ENCODE measurements at regions not wholly inside any gene's neighbourhood (a gene's known extent, or its start where the extent isn't known, plus 50 kb on each side); places are given as distances from the start of the nearest gene placed in this dataset.
"Not testable (repeated sequence)": the region's sequence is repeated elsewhere in the genome, so short reads cannot be mapped to it uniquely, and the experiment has no call there.

DNA sequence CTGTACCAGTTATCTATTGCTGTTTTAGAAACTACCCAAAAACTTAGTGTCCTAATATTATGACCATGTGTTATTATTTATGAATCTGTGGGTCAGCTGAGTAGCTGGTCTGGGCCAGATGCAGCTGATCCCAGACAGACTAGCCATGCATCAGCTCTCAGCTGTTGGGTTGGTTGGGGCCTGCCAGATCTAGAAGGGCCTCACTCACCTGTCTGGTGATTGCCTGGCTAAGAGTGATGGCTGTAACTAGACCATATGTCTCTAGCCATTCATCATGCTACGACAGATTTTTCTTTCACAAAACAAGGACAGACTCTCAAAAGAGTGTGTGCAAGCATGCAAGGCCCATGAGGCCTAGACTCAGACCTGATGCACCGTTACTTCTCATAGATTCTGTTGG is 403.2 kb downstream of the SAMD5 start:
- DNase-seq (ENCODE audit: low read depth): no peak

DNA sequence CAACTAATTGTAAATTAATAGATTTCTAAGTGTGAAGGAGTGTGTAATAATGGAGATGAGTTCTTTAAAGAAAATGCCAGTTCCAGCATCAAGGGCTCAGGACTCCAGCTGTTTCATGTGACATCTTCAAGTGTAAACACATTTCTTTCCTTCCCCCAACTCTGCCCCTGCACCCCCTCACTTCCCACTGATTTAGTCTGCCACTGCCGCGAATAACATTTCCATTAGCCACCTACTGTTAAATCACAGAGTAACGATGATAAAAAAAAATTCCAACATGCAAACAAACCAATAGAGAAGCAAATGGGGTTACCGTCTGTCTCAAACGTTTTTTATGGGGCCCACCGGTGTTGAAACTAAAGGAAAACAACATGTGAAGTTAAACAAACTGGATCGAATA is 414.3 kb downstream of the SAMD5 start:
- no peak for DNase-seq (ENCODE audit: low read depth)

DNA sequence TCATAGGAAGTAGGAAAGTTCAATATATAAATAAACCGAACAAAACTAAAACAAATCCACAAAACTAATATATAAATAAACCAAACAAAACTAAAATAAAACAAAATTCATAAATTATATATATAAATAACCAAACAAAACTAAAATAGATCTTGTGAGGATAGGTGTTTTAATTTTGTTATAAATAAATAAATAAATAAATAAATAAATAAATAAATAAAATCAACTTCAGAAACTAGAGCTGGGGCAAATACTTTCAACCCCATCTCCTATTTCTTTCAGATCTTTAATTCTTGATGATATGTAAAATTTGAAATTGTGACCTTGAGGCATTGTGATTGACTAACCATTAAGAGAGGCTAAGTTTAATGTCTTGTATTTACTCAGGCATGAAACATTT is 416.1 kb downstream of the SAMD5 start:
- no peak for DNase-seq (ENCODE audit: low read depth)

- DNase-seq (ENCODE audit: low read depth): no peak
These were observed 416.8 kb upstream of the SASH1 start for GRCh38 chr6:147925826-147926225.

GRCh38 chr6:147930745-147931144 is 411.9 kb upstream of the SASH1 start:
- DNase-seq (ENCODE audit: low read depth): no peak

DNA sequence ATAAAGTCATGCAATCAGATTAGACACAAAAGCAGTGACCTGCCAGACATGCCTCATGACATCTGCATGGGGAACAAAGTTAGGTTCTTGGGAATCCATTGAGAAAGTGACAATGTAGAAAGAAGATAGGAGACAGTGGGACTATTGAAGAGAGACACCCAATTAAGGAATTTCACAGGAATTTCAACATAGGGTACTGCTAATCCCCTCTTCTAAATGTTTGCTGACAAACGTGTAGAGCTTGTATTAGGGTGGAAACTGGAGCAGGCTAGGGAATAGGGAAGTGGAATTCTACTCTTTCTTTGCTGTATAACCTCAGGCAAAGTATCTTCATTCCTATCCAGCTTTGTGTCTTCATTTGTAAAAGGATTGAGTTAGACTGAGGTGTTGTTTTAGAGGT is 409.4 kb upstream of the SASH1 start:
- no peak for DNase-seq (ENCODE audit: low read depth)

- no peak for DNase-seq (ENCODE audit: low read depth)
These were observed 407.0 kb upstream of the SASH1 start for GRCh38 chr6:147935656-147936055.

DNA sequence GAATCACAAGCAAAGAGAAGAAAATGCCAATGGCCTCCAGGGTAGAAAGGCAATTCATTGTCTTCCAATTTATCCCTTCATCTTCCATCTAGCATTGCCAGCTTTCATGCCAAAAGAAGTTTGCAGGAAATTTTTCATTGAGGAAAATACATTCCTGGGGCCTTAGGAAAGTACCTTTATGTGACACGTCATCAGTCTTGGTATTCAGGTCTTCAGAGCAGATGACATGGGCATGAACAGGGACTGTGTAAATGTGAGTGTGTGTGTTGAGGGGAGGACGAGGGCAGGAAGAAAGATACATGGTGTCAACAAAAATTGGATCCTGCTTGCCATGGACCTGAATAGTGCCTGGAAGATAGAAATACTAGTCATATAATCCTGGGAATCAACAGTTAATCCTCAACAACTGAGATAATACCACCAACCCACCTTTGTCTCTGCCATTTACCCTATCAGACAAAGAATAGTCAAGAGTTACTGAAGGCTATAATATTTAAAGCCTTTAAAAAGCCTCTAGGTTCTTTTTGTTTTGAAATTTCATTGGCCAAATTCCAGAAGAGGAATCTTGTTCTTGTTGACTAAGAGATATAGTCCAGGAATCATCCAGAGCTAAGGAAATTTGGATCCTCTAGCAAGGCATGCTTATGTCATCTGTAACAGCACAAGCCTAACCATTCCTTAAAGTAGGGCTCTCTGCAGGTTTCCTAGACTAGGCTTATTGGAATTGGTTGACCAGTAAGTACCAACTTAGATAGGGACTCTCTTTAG is 405.8 kb upstream of the SASH1 start:
- no peak for DNase-seq (ENCODE audit: low read depth)

- DNase-seq (ENCODE audit: low read depth): no peak
These were observed 401.5 kb upstream of the SASH1 start for GRCh38 chr6:147941143-147941542.

DNA sequence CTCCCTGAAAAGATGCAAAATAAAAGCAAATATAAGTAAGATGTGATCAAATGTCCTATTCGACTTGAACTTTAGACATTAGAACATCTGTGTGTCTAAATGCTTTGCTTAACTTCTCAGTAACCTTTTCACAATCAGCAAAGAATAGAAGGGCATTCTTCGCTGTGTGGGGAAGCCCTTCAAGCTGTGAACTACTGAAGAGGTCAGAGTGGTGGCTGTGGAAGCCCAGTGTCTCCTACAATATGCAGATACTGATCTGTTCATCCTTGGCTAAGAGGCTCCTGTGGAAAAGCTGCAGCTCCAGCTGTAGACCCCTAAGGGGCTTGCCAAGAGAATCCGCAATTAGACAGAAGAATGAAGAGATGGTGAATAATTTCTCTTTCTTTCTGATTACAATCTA is 400.3 kb upstream of the SASH1 start:
- no peak for DNase-seq (ENCODE audit: low read depth)

GRCh38 chr6:147944122-147944521 is 398.5 kb upstream of the SASH1 start:
- DNase-seq (ENCODE audit: low read depth): no peak

DNA sequence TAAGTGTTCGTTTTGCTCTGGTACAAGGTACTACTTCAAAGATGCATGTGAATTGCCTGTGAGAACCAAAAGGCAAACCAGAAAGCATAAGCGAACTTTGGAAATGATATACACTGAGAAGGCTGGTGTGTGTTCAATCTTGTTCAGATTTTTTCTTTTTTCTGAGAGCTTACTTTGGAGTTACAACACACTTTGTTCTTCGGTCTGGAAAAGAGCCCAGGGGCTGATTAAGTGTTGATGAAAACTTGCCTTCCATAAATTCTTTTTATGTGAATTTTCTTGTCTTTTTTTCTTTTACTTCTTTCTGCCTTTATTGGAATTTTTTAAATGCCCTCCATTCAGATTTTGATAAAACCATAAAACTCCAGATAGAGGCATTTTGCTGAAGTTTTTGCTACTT is 395.1 kb upstream of the SASH1 start:
- DNase-seq (ENCODE audit: low read depth): peak; percentile 35

DNA sequence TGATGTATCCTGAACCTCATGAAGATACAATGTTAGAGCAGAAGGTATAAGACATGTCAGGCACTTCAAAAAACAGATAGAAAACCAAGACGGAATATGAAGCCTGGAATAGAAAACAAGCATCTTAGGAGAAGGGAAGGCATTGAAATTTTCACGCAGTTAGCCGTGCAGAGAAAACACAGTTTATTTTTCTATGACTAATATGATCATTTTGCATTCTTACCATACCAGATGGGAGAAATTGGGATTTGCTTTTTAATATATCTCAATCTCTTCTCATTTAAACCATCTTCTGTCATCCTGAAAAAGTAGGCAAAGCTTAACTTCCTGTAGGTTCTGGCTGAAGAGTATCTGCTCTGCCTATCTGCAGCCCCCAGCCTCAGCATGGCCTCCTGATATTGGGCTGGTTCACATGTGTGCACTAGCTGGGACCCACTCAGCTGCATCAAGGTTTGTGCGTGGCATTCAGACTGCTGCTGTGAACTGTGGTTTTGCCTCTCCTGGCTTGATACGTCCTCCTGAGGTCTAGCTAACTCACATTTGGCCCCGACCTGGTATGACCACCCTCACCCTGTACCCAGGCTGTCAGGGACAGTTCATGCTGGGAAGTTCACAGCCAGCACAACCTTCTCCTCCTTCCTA is 392.5 kb upstream of the SASH1 start:
- no peak for DNase-seq (ENCODE audit: low read depth)

GRCh38 chr6:147950623-147950987 is 392.0 kb upstream of the SASH1 start:
- no peak for DNase-seq (ENCODE audit: low read depth)

DNA sequence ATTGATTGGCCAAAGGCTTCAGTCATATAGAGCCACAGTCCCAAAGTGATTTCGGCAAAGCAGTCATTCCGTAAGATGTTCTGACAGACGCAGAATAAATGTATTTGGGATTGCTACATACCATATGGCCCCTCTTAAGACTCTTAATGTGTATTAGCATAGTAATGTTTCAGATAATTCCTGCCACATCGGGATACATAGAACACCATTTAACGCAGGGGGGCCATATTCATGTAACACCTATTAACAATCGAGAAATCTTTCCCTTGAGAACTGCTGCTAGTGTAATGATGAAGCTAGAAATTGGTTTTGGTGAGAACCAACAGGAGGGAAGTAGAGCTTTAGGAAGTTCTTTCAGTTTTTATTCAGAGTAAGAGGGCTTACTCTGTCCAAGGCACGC is 390.9 kb upstream of the SASH1 start:
- DNase-seq (ENCODE audit: low read depth): no peak

- DNase-seq (ENCODE audit: low read depth): no peak
These were observed 387.7 kb upstream of the SASH1 start for GRCh38 chr6:147954938-147955337.

- DNase-seq (ENCODE audit: low read depth): no peak
These were observed 384.0 kb upstream of the SASH1 start for GRCh38 chr6:147958683-147959082.

GRCh38 chr6:147961481-147962141 is 381.0 kb upstream of the SASH1 start:
- DNase-seq (ENCODE audit: low read depth): no peak

- DNase-seq (ENCODE audit: low read depth): not testable (repeated sequence)
These were observed 377.2 kb upstream of the SASH1 start for GRCh38 chr6:147965448-147965847.

- no peak for DNase-seq (ENCODE audit: low read depth)
These were observed 371.7 kb upstream of the SASH1 start for GRCh38 chr6:147970970-147971369.

- no peak for DNase-seq (ENCODE audit: low read depth)
These were observed 370.2 kb upstream of the SASH1 start for GRCh38 chr6:147972448-147972847.

- DNase-seq (ENCODE audit: low read depth): no peak
These were observed 368.8 kb upstream of the SASH1 start for GRCh38 chr6:147973806-147974205.

DNA sequence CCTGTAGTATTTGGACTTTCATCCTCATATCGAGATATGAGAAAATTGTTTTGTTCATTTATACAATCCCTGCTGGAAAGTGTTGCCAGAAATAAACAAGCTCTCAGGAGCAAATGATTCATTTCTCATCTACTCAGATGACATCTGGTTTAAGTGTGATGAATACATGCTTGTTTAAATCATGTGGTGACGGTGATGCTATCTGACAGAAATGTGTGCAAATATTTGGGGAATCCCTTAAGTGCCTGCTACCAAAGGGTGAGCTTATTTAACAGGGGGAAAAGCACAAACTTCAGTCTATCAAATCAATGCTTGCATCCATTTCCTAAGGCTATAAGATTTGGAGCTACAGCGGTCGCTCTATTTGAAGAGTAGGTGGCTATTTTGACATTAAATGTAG is 368.3 kb upstream of the SASH1 start:
- no peak for DNase-seq (ENCODE audit: low read depth)
